Spleen (tissue), 11 donors: ENCODE measurements at regions not wholly inside any gene's neighbourhood (a gene's known extent, or its start where the extent isn't known, plus 50 kb on each side); places are given as distances from the start of the nearest gene placed in this dataset.

Experiments used
- DNase-seq: peaks from one replicate; pipeline ENCODE4 v3.0.0-alpha.2; 2020
- H3K27ac ChIP-seq, 8 donors: fragments of 200-600 bp; sonication (generic) in 7 of 8; 1 replicate in 4 of 8; 2 replicates in 4 of 8; pipeline versions ENCODE4 v1.5.0 to v1.8.0; 2016 to 2021; ENCODE audit warnings: inconsistent platforms in 4 of 8, mild to moderate bottlenecking in 4 of 8, moderate library complexity in 1 of 8
- H3K27me3 ChIP-seq, 7 donors: fragments of 200-600 bp; sonication (generic) in 6 of 7; replicated peaks in 1 of 7; 1 replicate in 4 of 7; 2 replicates in 3 of 7; pipeline versions ENCODE4 v1.5.0 to v1.8.0; 2016 to 2021; ENCODE audit warnings: inconsistent platforms in 3 of 7, mild to moderate bottlenecking in 1 of 7
- H3K36me3 ChIP-seq, 6 donors: fragments of 200-600 bp; sonication (generic) in 5 of 6; 1 replicate in 4 of 6; 2 replicates in 2 of 6; pipeline versions ENCODE4 v1.5.0 to v1.8.0; 2016 to 2021; ENCODE audit warnings: inconsistent platforms in 2 of 6
- H3K4me1 ChIP-seq, 6 donors: fragments of 200-600 bp; sonication (generic) in 5 of 6; 1 replicate in 3 of 6; 2 replicates in 3 of 6; pipeline versions ENCODE4 v1.5.0 to v1.8.0; 2016 to 2021; ENCODE audit warnings: inconsistent platforms in 3 of 6
- H3K4me3 ChIP-seq, 8 donors: fragments of 200-600 bp; sonication (generic) in 7 of 8; 1 replicate in 4 of 8; 2 replicates in 4 of 8; pipeline versions ENCODE4 v1.5.0 to v1.8.0; 2016 to 2021; ENCODE audit warnings: inconsistent platforms in 4 of 8, mild to moderate bottlenecking in 4 of 8, moderate library complexity in 2 of 8
- H3K9me3 ChIP-seq, 8 donors: fragments of 200-600 bp; sonication (generic) in 7 of 8; 1 replicate in 4 of 8; 2 replicates in 4 of 8; pipeline versions ENCODE4 v1.5.0 to v1.8.0; 2016 to 2021; ENCODE audit warnings: inconsistent platforms in 4 of 8
- POLR2A ChIP-seq, 3 donors: fragments of 450-650 bp; IDR thresholded peaks; one replicate each; pipeline ENCODE4 v1.5.1; 2017; ENCODE audit warnings: antibody characterized with exemption in 3 of 3, mild to moderate bottlenecking in 1 of 3
- POLR2AphosphoS5 ChIP-seq, 3 donors: sonication (generic); formaldehyde crosslinking; IDR thresholded peaks; one replicate each; pipeline ENCODE4 v1.5.1; 2017; ENCODE audit warnings: antibody characterized with exemption in 3 of 3
- WGBS, 5 donors: extraction: QIAGEN DNeasy Blood & Tissue Kit in 3 of 5; methylation state at CpG; one replicate each; pipeline versions ENCODE4 v1.1.5 to v1.1.7; 2013 to 2018; 5-methylcytosine and 5-hydroxymethylcytosine counted together
- intact Hi-C: fragments of 100-400 bp; cut with DNase I; formaldehyde crosslinking; loops from one replicate; pipeline ENCODE4 v1.15.0; 2023; ENCODE audit warnings: low total_unique reads
- TF ChIP-seq, protein P1 (sequence below), 11 experiments: fragments of 200-600 bp in 7 of 11; fragments of 450-650 bp in 4 of 11; sonication (generic) in 4 of 11; IDR thresholded peaks in 8 of 11; conservative IDR thresholded peaks in 3 of 11; 1 replicate in 7 of 11; 2 replicates in 4 of 11; pipeline versions ENCODE4 v1.4.0 to v1.8.0; 2016 to 2021; ENCODE audit warnings: antibody characterized with exemption in 11 of 11, inconsistent platforms in 4 of 11, mild to moderate bottlenecking in 1 of 11
- donor health status: healthy with polysubstance abuse.
- donor health status: DM: no; HTN: no; CAD: no; lungs with moderate emphysema.
- donor health status: DM: no; HTN: no; CAD: no.
- donor health status: Bipolar disorder and iron deficiency.
- donor health status: healthy.
- donor health status: DM: no; HTN: no; CAD: no.
- donor health status: DM: yes; HTN: yes; CAD: no.

DNA sequence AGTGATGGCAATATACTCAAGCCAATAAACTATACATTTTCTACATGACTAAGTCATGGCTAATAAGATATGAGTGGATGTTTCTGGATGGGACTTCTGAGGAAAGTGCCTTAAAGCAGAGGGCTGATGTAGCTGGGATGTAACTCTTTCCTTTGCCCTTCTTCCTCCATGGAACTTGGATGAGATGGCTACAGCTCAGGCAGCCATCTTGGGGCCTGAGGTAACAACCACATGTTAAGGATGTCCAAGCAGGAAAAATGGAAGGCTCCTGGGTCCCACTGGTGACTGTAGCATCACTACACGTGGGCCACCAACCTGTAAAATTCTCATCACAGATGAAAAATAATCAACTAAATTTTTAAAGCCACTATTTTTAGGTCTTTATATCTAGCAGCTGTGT, 54.4 kb upstream of the GRIP1 start:
- TF ChIP-seq, protein P1, sequence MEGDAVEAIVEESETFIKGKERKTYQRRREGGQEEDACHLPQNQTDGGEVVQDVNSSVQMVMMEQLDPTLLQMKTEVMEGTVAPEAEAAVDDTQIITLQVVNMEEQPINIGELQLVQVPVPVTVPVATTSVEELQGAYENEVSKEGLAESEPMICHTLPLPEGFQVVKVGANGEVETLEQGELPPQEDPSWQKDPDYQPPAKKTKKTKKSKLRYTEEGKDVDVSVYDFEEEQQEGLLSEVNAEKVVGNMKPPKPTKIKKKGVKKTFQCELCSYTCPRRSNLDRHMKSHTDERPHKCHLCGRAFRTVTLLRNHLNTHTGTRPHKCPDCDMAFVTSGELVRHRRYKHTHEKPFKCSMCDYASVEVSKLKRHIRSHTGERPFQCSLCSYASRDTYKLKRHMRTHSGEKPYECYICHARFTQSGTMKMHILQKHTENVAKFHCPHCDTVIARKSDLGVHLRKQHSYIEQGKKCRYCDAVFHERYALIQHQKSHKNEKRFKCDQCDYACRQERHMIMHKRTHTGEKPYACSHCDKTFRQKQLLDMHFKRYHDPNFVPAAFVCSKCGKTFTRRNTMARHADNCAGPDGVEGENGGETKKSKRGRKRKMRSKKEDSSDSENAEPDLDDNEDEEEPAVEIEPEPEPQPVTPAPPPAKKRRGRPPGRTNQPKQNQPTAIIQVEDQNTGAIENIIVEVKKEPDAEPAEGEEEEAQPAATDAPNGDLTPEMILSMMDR (IDR thresholded peaks at IDR 0.05 in 8 of 11, conservative IDR thresholded peaks at IDR 0.05 in 3 of 11) = no peak
- TF ChIP-seq POLR2AphosphoS5 (IDR thresholded peaks at IDR 0.05) = no peak
- TF ChIP-seq POLR2A (IDR thresholded peaks at IDR 0.05) = no peak
- intact Hi-C loops = no loop called here
- 50 to 94% (median 86%) methylated on average over 1 of the region's 1 CpG for WGBS, 5 donors

DNA sequence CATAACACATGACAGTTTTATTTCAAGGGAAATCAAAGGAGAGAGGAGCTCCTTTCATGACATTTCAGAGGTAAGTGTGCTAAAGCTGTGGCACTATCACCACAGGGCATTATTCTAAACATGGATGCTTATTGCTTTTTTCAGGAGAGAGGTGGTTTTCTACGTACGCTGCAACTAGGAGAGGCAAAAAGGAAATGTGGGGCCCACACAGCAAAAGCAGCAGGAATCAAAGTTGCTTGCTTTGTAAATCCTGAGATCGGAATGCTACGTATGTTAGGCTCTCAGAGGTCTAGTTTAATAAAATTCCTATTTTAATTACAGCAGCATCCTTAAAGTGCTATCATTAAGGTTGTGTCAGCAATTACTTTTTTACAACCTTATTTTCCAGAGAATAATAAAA, 55.0 kb upstream of the GRIP1 start:
- Histone ChIP-seq H3K36me3 (no peaks in the 10 kb centered on the region), H3K4me3 (no peak overlapping the region), H3K27ac (no peak overlapping the region), H3K27me3 (no peaks in the 10 kb centered on the region), H3K9me3 (no peaks in the 10 kb centered on the region), H3K4me1 (no peaks in the 10 kb centered on the region)
- WGBS, 5 donors = 84 to 89% (median 87%) methylated on average over 4 of the region's 4 CpGs
- intact Hi-C loops = no loop called here
- TF ChIP-seq POLR2AphosphoS5 (IDR thresholded peaks at IDR 0.05) (no peak), POLR2A (IDR thresholded peaks at IDR 0.05) (no peak)
- TF ChIP-seq, protein P1 (IDR thresholded peaks at IDR 0.05 in 8 of 11, conservative IDR thresholded peaks at IDR 0.05 in 3 of 11) = no peak
- DNase-seq = no peak

More for the DNA sequence above, 54.4 kb upstream of the GRIP1 start:
- Histone ChIP-seq H3K27ac (no peak overlapping the region), H3K4me1 (no peaks in the 10 kb centered on the region), H3K4me3 (no peak overlapping the region), H3K9me3 (no peaks in the 10 kb centered on the region), H3K27me3 (no peaks in the 10 kb centered on the region), H3K36me3 (no peaks in the 10 kb centered on the region)
- no peak for DNase-seq

DNA sequence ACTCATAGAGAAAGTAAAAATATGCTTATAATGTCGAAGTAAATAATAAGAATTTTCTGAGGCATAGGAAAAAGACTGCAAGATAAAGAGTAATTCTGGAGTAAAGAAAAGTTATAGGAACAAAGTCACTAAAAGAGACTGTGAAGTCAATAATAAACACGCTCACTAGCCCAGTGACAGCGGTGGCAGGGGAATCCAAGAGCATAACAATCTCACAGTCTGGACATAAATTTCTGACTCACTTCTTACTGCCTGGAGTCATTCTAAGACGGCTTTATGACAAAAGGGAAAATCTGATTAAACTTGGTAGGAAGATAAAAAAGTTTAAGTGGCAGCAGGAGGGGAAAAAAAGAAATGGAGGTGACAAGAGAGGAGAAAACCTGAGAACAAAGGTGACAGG, 56.4 kb upstream of the GRIP1 start:
- Histone ChIP-seq H3K36me3 (no peaks in the 10 kb centered on the region), H3K4me3 (no peak overlapping the region), H3K27me3 (no peaks in the 10 kb centered on the region), H3K9me3 (no peaks in the 10 kb centered on the region), H3K27ac (no peak overlapping the region), H3K4me1 (no peaks in the 10 kb centered on the region)
- TF ChIP-seq, protein P1 (IDR thresholded peaks at IDR 0.05 in 8 of 11, conservative IDR thresholded peaks at IDR 0.05 in 3 of 11) = no peak
- TF ChIP-seq POLR2A (IDR thresholded peaks at IDR 0.05) = no peak
- TF ChIP-seq POLR2AphosphoS5 (IDR thresholded peaks at IDR 0.05) = no peak
- intact Hi-C loops = no loop called here
- no peak for DNase-seq
- WGBS, 5 donors = 70 to 92% (median 84%) methylated on average over 4 of the region's 4 CpGs

DNA sequence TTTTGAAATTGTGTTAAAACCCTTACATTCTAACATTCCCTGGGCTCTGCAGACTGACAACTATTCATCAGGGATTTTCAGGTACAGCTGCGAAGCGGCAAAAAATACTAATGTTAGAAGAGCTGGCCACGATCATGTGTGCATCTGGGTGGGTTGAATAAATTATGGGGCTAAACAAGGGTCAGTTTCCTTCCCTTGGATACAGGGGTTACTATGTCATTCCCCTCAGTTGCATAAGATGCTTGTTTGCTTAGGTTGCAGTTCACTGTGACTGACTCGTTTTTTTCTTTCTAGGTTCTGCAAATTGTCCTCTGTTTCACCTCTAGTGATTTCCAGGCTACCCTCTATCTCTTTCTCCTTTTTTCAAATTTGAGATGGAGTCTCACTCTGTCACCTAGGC, 58.1 kb upstream of the GRIP1 start:
- Histone ChIP-seq H3K4me3 (no peak overlapping the region), H3K27me3 (no peaks in the 10 kb centered on the region), H3K36me3 (no peaks in the 10 kb centered on the region), H3K9me3 (no peaks in the 10 kb centered on the region), H3K27ac (no peak overlapping the region), H3K4me1 (no peaks in the 10 kb centered on the region)
- intact Hi-C loops = no loop called here
- TF ChIP-seq POLR2AphosphoS5 (IDR thresholded peaks at IDR 0.05) (no peak), POLR2A (IDR thresholded peaks at IDR 0.05) (no peak)
- TF ChIP-seq, protein P1 (IDR thresholded peaks at IDR 0.05 in 8 of 11, conservative IDR thresholded peaks at IDR 0.05 in 3 of 11) = no peak
- DNase-seq = no peak
- 67 to 85% (median 75%) methylated on average over 4 of the region's 4 CpGs for WGBS, 5 donors
